ENCODE measurements at regions not wholly inside any gene's neighbourhood (a gene's known extent, or its start where the extent isn't known, plus 50 kb on each side); places are given as distances from the start of the nearest gene placed in this dataset.

DNA sequence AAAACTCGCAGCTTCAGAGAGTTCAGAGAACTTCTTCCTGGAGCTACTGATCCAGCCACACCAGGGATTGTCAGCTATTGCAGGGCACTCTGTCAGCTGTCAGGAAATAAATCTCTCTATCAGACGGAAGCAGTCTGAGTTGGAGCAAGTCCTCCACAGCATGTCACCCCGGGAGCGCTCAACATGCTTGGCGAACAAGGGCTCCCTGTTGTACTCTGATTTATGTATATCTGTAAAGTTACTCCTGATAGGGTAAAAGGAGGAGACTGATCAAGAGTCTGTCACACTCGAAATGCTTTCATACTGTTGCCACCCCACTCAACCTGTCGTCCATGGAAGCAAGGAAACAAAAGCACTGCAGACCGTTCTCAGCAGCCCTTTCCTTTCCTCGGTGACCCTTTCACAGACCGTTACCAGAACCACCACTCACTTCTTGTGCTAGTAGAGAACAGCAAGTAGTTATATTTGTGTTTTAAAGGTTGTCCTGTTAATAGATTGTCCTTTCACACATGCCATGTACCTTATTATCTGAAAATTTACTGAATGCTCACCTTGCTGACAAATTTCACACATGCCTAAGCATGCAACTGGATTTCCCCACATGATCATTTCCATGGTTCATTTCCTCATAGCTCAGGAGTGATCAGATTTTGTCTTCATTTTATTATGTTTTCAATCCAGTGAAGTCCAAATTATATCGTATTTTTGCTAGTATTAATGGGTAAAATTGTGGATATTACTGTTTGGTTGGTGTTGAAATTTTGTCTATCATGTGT, 2108.9 kb upstream of the TENM3 start:
- TF ChIP-seq, protein P1, sequence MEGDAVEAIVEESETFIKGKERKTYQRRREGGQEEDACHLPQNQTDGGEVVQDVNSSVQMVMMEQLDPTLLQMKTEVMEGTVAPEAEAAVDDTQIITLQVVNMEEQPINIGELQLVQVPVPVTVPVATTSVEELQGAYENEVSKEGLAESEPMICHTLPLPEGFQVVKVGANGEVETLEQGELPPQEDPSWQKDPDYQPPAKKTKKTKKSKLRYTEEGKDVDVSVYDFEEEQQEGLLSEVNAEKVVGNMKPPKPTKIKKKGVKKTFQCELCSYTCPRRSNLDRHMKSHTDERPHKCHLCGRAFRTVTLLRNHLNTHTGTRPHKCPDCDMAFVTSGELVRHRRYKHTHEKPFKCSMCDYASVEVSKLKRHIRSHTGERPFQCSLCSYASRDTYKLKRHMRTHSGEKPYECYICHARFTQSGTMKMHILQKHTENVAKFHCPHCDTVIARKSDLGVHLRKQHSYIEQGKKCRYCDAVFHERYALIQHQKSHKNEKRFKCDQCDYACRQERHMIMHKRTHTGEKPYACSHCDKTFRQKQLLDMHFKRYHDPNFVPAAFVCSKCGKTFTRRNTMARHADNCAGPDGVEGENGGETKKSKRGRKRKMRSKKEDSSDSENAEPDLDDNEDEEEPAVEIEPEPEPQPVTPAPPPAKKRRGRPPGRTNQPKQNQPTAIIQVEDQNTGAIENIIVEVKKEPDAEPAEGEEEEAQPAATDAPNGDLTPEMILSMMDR (IDR thresholded peaks at IDR 0.05): no peak
- no peak for TF ChIP-seq EP300 (IDR thresholded peaks at IDR 0.05)

All from esophagus muscularis mucosa (tissue), 3 donors.